ENCODE measurements at regions not wholly inside any gene's neighbourhood (a gene's known extent, or its start where the extent isn't known, plus 50 kb on each side); places are given as distances from the start of the nearest gene placed in this dataset.

DNA sequence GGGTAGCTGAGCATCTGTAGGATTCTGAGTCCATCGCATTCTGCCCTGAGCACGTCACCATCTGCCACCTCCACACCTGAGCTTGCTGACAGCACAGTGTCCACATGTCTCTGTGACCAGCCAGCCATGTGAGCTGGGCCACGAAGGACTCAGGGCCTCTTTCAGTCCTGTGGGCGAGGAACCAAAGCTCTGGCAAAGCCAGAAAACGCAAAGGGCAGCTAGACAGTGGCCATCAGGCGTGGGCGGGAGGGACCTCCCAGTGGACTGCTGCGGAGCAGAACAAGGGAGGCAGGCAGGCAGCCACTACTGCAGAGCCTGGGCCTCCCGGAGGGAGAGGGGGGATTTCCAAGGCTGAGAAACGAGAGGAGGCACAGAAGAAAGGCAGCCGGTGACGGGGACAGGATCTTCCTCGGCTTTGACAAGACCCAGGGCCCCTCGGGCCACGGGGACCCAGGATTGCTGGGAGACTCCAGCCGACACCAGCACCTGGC lies 274.6 kb upstream of the SALL3 start:
- ATAC-seq: no peak
- H3K36me3 ChIP-seq: no peaks in the 10 kb centered on the region

DNA sequence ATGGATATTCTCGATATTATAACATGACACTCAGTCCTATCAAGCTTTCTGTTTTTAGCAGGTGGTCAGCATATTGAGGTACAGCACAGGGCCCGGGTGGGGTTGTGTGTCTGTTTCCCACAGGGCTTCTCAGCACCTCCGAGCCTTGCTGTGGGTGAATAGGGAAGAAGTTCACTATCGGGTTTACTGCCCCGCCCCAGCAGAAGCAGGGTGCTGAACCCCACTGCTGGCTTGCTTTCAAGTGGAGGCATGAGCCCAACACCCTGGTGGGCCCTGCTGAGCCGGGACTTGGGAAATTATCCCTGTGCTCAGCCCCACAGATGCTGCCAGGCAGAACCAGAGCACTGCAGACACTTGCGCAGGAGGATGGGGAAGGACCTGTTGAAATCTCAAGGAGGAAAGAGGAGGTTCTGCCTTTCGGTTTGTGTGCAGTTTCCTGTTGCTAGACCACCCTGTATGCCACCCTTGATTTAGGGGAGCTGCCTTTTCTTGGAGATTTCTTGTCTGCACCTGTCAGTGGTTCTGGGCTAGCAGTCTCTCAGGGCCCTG lies 270.3 kb upstream of the SALL3 start:
- Histone ChIP-seq H3K9me3 (peaks cover 14% of the 10 kb centered on the region), H3K4me1 (no peaks in the 10 kb centered on the region), H3K27me3 (ENCODE audit: low read depth) (no peaks in the 10 kb centered on the region), H3K27ac (no peak overlapping the region), H3K36me3 (no peaks in the 10 kb centered on the region), H3K4me3 (no peak overlapping the region)
- TF ChIP-seq, protein P1, sequence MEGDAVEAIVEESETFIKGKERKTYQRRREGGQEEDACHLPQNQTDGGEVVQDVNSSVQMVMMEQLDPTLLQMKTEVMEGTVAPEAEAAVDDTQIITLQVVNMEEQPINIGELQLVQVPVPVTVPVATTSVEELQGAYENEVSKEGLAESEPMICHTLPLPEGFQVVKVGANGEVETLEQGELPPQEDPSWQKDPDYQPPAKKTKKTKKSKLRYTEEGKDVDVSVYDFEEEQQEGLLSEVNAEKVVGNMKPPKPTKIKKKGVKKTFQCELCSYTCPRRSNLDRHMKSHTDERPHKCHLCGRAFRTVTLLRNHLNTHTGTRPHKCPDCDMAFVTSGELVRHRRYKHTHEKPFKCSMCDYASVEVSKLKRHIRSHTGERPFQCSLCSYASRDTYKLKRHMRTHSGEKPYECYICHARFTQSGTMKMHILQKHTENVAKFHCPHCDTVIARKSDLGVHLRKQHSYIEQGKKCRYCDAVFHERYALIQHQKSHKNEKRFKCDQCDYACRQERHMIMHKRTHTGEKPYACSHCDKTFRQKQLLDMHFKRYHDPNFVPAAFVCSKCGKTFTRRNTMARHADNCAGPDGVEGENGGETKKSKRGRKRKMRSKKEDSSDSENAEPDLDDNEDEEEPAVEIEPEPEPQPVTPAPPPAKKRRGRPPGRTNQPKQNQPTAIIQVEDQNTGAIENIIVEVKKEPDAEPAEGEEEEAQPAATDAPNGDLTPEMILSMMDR (IDR thresholded peaks at IDR 0.05): no peak
- DNase-seq (no peak), ATAC-seq (no peak)
- intact Hi-C loops (cut with DNase I): no loop called here

More for the DNA sequence above, 274.6 kb upstream of the SALL3 start:
- DNase-seq: no peak
- TF ChIP-seq, protein P1 (IDR thresholded peaks at IDR 0.05): no peak
- peaks cover 14% of the 10 kb centered on the region for H3K9me3 ChIP-seq
- no peak overlapping the region for H3K27ac ChIP-seq
- intact Hi-C loops (cut with DNase I): no loop called here
- no peaks in the 10 kb centered on the region for H3K27me3 ChIP-seq (ENCODE audit: low read depth)
- H3K4me3 ChIP-seq: no peak overlapping the region
- H3K4me1 ChIP-seq: no peaks in the 10 kb centered on the region

GRCh38 chr18:78711316-78711715 lies 268.3 kb upstream of the SALL3 start:
- H3K9me3 ChIP-seq: peaks cover 14% of the 10 kb centered on the region
- H3K36me3 ChIP-seq: no peaks in the 10 kb centered on the region
- TF ChIP-seq, protein P1 (IDR thresholded peaks at IDR 0.05): no peak
- ATAC-seq (no peak), DNase-seq (no peak)
- no peaks in the 10 kb centered on the region for H3K4me1 ChIP-seq
- H3K27me3 ChIP-seq (ENCODE audit: low read depth): no peaks in the 10 kb centered on the region
- no peak overlapping the region for H3K4me3 ChIP-seq
- no peak overlapping the region for H3K27ac ChIP-seq
- intact Hi-C loops (cut with DNase I): no loop called here

DNA sequence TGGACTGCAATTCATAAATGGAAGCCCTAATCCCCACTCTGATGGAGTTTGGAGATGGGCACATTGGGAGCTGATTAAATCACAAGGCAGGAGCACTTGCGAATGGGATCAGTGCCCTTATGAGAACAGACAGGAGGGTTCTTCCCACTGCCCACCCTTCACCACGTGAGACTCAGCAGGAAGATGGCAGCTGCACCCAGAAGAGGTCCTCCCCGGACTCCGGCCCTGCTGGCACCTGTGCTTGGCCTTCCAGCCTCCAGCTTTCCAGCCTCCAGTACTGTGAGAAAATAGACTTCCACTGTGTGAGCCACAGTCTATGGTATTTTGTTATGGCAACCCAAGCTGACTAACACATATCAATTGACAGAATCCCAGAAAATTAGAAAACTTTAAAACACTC lies 267.6 kb upstream of the SALL3 start:
- no peaks in the 10 kb centered on the region for H3K4me1 ChIP-seq
- intact Hi-C loops (cut with DNase I): no loop called here
- H3K36me3 ChIP-seq: no peaks in the 10 kb centered on the region
- H3K27me3 ChIP-seq (ENCODE audit: low read depth): no peaks in the 10 kb centered on the region
- ATAC-seq (no peak), DNase-seq (no peak)
- H3K9me3 ChIP-seq: peaks cover 14% of the 10 kb centered on the region
- H3K4me3 ChIP-seq: no peak overlapping the region
- TF ChIP-seq, protein P1 (IDR thresholded peaks at IDR 0.05): no peak
- H3K27ac ChIP-seq: no peak overlapping the region

GRCh38 chr18:78713069-78713468 lies 266.5 kb upstream of the SALL3 start:
- H3K36me3 ChIP-seq: no peaks in the 10 kb centered on the region
- H3K27me3 ChIP-seq (ENCODE audit: low read depth): no peaks in the 10 kb centered on the region
- no peaks in the 10 kb centered on the region for H3K4me1 ChIP-seq
- ATAC-seq (no peak), DNase-seq (no peak)
- TF ChIP-seq, protein P1 (IDR thresholded peaks at IDR 0.05): no peak
- H3K27ac ChIP-seq: no peak overlapping the region
- intact Hi-C loops (cut with DNase I): no loop called here
- peaks cover 9% of the 10 kb centered on the region for H3K9me3 ChIP-seq
- H3K4me3 ChIP-seq: no peak overlapping the region

Measured in lower lobe of right lung (tissue), 2 donors.